ENCODE measurements at regions not wholly inside any gene's neighbourhood (a gene's known extent, or its start where the extent isn't known, plus 50 kb on each side); places are given as distances from the start of the nearest gene placed in this dataset.

DNA sequence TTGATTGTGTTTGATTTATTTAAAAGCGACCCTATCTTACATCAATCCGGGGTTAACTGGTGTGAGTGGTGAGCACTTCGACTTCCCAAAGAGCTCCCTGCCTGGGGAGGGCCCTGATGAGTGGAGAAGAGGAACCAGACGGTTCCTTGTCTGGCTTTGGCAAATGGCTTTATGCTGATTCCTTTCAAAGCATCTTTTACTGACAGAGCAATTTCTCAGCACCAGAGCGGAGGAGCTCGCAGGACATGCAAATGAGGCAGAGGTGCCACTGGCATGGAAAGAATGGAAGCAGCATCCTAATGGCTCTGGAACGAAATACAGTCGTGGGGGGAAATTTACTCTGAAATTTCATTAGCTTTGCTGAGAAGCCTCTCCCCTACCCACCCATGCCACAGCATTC is 410.9 kb upstream of the B3GAT1 start:
- Histone ChIP-seq H3K79me2 (ENCODE audit: insufficient read depth, low read length) (no peaks in the 10 kb centered on the region), H4K8ac (replicated peaks; ENCODE audit: insufficient read length, low read depth, low read length) (no peak overlapping the region), H3K4ac (ENCODE audit: low read depth, low read length) (no peak overlapping the region), H4K5ac (ENCODE audit: insufficient read length, low read depth, low read length) (no peak overlapping the region), H2AK5ac (ENCODE audit: insufficient read length, low read length) (no peak overlapping the region), H2AFZ (ENCODE audit: low read length) (no peak overlapping the region), H2BK12ac (ENCODE audit: insufficient read length, low read depth, low read length) (no peak overlapping the region), H3K18ac (ENCODE audit: insufficient read length, low read depth, low read length) (no peak overlapping the region), H3K27ac (ENCODE audit: insufficient read length, low read depth, low read length) (no peak overlapping the region), H3K14ac (ENCODE audit: insufficient read depth, low read length) (no peak overlapping the region; the same call in 1 of the 2 replicates), H3K9me3 (ENCODE audit: control insufficient read depth, low read depth, low read length) (no peaks in the 10 kb centered on the region), H3K27me3 (ENCODE audit: insufficient read depth, low read length) (no peaks in the 10 kb centered on the region), H3K23ac (ENCODE audit: insufficient read length, low read depth, low read length) (no peak overlapping the region), H2BK15ac (ENCODE audit: low read depth, low read length) (no peak overlapping the region), H4K20me1 (ENCODE audit: control insufficient read depth, insufficient read depth, insufficient read length) (no peaks in the 10 kb centered on the region), H2BK5ac (ENCODE audit: insufficient read length, low read length) (no peak overlapping the region), H3K4me1 (ENCODE audit: insufficient read depth, low read length) (no peaks in the 10 kb centered on the region), H3K9ac (ENCODE audit: extremely low read depth, insufficient read length, low read length) (no peak overlapping the region), H3K56ac (ENCODE audit: insufficient read length, low read depth, low read length) (no peak overlapping the region), H3K23me2 (ENCODE audit: insufficient read length, low read depth, low read length, poor library complexity, severe bottlenecking) (no peaks in the 10 kb centered on the region), H3T11ph (ENCODE audit: low read length) (no peak overlapping the region), H3K4me2 (ENCODE audit: insufficient read depth, insufficient read length, low read length) (no peak overlapping the region), H4K91ac (ENCODE audit: insufficient read length, low read depth, low read length) (no peak overlapping the region), H2BK120ac (ENCODE audit: low read depth, low read length, poor library complexity, severe bottlenecking) (no peak overlapping the region), H2BK20ac (ENCODE audit: low read depth, low read length, poor library complexity, severe bottlenecking) (no peak overlapping the region), H3K79me1 (ENCODE audit: insufficient read depth, low read depth, low read length, poor library complexity, severe bottlenecking) (no peaks in the 10 kb centered on the region)
- Mint-ChIP-seq H3K27ac (no peak overlapping the region), H3K4me3 (no peak overlapping the region), H3K27me3 (ENCODE audit: low read depth) (peaks cover 19% of the 10 kb centered on the region), H3K9me3 (peaks cover 0 to 2% of the 10 kb centered on the region in 2 experiments; a peak in 2 of 5 replicates), H3K36me3 (ENCODE audit: insufficient read depth in 1 of 3, low read depth in 3 of 3) (no peaks in the 10 kb centered on the region), H3K4me1 (peaks cover 14 to 16% of the 10 kb centered on the region in 2 experiments)
- no peak for DNase-seq
- no CpG with 5 or more reads among the region's 8 CpGs for WGBS (ENCODE audit: extremely low coverage, insufficient read length, low lambda C conversion rate)
- TF ChIP-seq, protein P1, sequence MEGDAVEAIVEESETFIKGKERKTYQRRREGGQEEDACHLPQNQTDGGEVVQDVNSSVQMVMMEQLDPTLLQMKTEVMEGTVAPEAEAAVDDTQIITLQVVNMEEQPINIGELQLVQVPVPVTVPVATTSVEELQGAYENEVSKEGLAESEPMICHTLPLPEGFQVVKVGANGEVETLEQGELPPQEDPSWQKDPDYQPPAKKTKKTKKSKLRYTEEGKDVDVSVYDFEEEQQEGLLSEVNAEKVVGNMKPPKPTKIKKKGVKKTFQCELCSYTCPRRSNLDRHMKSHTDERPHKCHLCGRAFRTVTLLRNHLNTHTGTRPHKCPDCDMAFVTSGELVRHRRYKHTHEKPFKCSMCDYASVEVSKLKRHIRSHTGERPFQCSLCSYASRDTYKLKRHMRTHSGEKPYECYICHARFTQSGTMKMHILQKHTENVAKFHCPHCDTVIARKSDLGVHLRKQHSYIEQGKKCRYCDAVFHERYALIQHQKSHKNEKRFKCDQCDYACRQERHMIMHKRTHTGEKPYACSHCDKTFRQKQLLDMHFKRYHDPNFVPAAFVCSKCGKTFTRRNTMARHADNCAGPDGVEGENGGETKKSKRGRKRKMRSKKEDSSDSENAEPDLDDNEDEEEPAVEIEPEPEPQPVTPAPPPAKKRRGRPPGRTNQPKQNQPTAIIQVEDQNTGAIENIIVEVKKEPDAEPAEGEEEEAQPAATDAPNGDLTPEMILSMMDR (conservative IDR thresholded peaks at IDR 0.05): no peak
